ENCODE measurements at regions not wholly inside any gene's neighbourhood (a gene's known extent, or its start where the extent isn't known, plus 50 kb on each side); places are given as distances from the start of the nearest gene placed in this dataset.
"Not testable (repeated sequence)": the region's sequence is repeated elsewhere in the genome, so short reads cannot be mapped to it uniquely, and the experiment has no call there.

GRCh38 chr5:124136609-124137008 is 609.8 kb downstream of the ZNF608 start:
- no peak for DNase-seq (ENCODE audit: low read depth in 1 of 2, low spot score in 1 of 2)

GRCh38 chr5:124134941-124135340 is 611.5 kb downstream of the ZNF608 start:
- no peak for DNase-seq (ENCODE audit: low read depth in 1 of 2, low spot score in 1 of 2)

GRCh38 chr5:124133406-124133805 is 613.0 kb downstream of the ZNF608 start:
- DNase-seq (ENCODE audit: low read depth in 1 of 2, low spot score in 1 of 2) = no peak

- DNase-seq (ENCODE audit: low read depth in 1 of 2, low spot score in 1 of 2) = no peak
Observed at GRCh38 chr5:124132843-124133242, 613.6 kb downstream of the ZNF608 start.

GRCh38 chr5:124131466-124131865 is 615.0 kb downstream of the ZNF608 start:
- DNase-seq (ENCODE audit: low read depth in 1 of 2, low spot score in 1 of 2) = no peak

- DNase-seq (ENCODE audit: low read depth in 1 of 2, low spot score in 1 of 2) = no peak
Observed at GRCh38 chr5:124130816-124131215, 615.6 kb downstream of the ZNF608 start.

GRCh38 chr5:124128867-124129266 is 616.9 kb downstream of the CSNK1G3 start:
- DNase-seq (ENCODE audit: low read depth in 1 of 2, low spot score in 1 of 2) = no peak

GRCh38 chr5:124126504-124127217 is 614.7 kb downstream of the CSNK1G3 start:
- no peak for DNase-seq (ENCODE audit: low read depth in 1 of 2, low spot score in 1 of 2)

GRCh38 chr5:124124711-124125229 is 612.8 kb downstream of the CSNK1G3 start:
- no peak for DNase-seq (ENCODE audit: low read depth in 1 of 2, low spot score in 1 of 2)

- DNase-seq (ENCODE audit: low read depth in 1 of 2, low spot score in 1 of 2) = no peak
Observed at GRCh38 chr5:124121198-124121597, 609.2 kb downstream of the CSNK1G3 start.

- DNase-seq (ENCODE audit: low read depth in 1 of 2, low spot score in 1 of 2) = no peak
Observed at GRCh38 chr5:124114911-124115310, 602.9 kb downstream of the CSNK1G3 start.

GRCh38 chr5:124111886-124112285 is 599.9 kb downstream of the CSNK1G3 start:
- DNase-seq (ENCODE audit: low read depth in 1 of 2, low spot score in 1 of 2) = no peak

- DNase-seq (ENCODE audit: low read depth in 1 of 2, low spot score in 1 of 2) = no peak
Observed at GRCh38 chr5:124110942-124111341, 599.0 kb downstream of the CSNK1G3 start.

- DNase-seq (ENCODE audit: low read depth in 1 of 2, low spot score in 1 of 2) = no peak
Observed at GRCh38 chr5:124105326-124105725, 593.3 kb downstream of the CSNK1G3 start.

- DNase-seq (ENCODE audit: low read depth in 1 of 2, low spot score in 1 of 2) = no peak
Observed at GRCh38 chr5:124104821-124105220, 592.8 kb downstream of the CSNK1G3 start.

GRCh38 chr5:124104344-124104743 is 592.4 kb downstream of the CSNK1G3 start:
- no peak for DNase-seq (ENCODE audit: low read depth in 1 of 2, low spot score in 1 of 2)

GRCh38 chr5:124103671-124104070 is 591.7 kb downstream of the CSNK1G3 start:
- no peak for DNase-seq (ENCODE audit: low read depth in 1 of 2, low spot score in 1 of 2)

- DNase-seq (ENCODE audit: low read depth in 1 of 2, low spot score in 1 of 2) = not testable (repeated sequence)
Observed at GRCh38 chr5:124103056-124103455, 591.1 kb downstream of the CSNK1G3 start.

GRCh38 chr5:124102486-124102885 is 590.5 kb downstream of the CSNK1G3 start:
- DNase-seq (ENCODE audit: low read depth in 1 of 2, low spot score in 1 of 2) = no peak

- no peak for DNase-seq (ENCODE audit: low read depth in 1 of 2, low spot score in 1 of 2)
Observed at GRCh38 chr5:124093658-124094057, 581.7 kb downstream of the CSNK1G3 start.

GRCh38 chr5:124090115-124090514 is 578.1 kb downstream of the CSNK1G3 start:
- no peak for DNase-seq (ENCODE audit: low read depth in 1 of 2, low spot score in 1 of 2)

GRCh38 chr5:124089578-124089977 is 577.6 kb downstream of the CSNK1G3 start:
- no peak for DNase-seq (ENCODE audit: low read depth in 1 of 2, low spot score in 1 of 2)

Measured in activated T-helper 1 cell treated with anti-CD3 and anti-CD28 coated beads, Interleukin-2, amount 50 U/mL, for 16 hours (primary cell).